Activated CD8-positive, alpha-beta memory T cell treated with anti-CD3 and anti-CD28 coated beads for 1 hour (primary cell): ENCODE measurements at regions not wholly inside any gene's neighbourhood (a gene's known extent, or its start where the extent isn't known, plus 50 kb on each side); places are given as distances from the start of the nearest gene placed in this dataset.
"Not testable (repeated sequence)": the region's sequence is repeated elsewhere in the genome, so short reads cannot be mapped to it uniquely, and the experiment has no call there.

Experiments used
- DNase-seq, 2 donors: peaks; one replicate each; pipeline ENCODE4 v3.0.0-alpha.2; 2020; ENCODE audit warnings: low read depth in 1 of 2; ENCODE audit errors: extremely low read depth in 1 of 2

DNA sequence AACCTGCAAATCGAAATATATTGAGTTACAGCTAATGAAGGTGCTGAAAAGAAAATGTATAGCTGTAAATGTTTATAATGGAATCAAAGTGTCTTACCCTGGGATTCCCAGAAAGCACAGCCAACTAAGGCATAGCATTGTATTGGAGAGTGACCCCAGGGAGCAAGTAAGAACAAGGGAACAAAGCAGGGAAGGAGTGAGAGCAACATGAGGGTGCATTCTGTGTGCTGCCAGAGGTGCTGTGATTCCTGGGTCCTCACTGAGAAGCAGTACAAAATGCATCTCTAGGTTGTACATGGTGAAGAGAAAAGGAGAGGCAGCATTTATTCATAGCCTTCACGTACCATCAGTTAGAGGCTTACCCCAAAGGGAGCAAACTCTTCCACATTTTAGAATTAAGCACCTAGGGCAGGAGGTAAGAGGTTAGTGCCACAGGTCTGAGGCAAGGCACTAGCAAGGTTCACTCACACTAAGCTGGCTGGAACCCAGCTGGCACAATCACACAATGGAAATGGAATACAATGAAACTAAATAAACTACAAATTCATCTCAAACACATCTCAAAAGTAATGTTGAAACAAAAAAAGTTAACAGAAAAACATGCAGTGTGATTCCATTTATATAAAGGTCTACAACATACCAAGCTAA is 151.5 kb upstream of the C2CD4B start:
- no peak for DNase-seq

DNA sequence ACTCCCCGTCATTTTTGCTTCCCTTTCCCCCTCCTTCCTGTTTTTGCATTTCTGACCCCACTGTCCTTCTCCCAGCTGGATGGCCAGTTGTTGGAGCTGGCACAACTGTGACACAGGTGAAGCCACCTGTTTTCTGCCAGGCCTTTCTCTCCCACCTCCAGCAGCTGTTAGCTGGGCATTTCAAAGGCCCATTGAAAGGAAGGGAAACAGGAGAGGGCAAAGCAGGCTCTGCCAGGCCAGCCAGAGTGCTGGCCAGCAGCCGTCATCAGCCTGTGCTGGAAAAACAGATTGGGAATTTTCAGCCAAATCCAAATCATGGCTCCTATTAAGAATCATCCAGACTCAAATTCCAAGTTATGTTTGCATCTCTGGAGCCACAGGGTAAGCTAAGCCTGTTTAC is 155.2 kb upstream of the C2CD4B start:
- DNase-seq: no peak

DNA sequence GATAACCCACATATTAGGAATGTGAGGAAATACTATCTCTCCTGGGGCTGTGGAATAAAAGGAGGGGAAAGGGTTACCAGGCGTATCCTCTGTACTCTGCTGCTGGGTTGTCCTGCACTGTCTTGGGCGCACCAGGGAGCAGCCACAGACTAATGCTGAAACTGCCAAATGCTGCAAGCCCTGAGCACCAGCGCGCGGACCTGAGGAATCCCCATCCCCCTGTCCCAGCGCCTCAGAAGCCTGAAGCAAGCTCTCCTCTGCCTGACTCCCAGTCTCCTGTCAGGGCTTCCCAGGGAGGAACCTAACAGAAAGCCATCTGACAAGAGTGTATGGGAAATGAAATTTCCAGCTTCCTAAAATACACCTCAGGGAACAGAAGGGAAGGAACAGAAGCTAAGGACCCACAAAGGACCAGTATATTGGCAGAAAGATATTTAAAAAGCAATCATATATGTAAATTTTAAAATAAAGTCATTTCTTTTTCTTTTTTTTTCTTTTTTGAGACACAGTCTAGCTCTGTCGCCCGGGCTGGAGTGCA is 158.3 kb upstream of the C2CD4B start:
- no peak for DNase-seq

DNA sequence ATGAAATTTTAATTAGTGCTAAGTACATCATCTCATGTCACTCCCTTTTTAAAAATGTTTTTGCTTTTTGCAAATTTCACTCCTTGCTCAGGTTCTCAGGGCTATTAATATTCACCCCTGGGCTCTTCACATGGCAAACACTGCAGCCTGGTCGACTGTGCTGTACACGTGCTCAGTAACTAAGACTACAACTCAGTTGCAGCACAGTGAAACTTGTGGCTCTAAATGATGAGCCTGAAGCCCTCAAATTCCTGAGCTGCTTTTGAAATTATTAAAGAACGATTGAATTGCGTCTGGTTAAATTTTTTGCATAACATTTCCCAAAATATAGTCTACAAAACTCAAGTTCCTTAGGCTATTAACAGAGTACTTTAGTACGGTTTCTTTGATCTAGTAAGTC is 159.3 kb upstream of the C2CD4B start:
- no peak for DNase-seq

DNA sequence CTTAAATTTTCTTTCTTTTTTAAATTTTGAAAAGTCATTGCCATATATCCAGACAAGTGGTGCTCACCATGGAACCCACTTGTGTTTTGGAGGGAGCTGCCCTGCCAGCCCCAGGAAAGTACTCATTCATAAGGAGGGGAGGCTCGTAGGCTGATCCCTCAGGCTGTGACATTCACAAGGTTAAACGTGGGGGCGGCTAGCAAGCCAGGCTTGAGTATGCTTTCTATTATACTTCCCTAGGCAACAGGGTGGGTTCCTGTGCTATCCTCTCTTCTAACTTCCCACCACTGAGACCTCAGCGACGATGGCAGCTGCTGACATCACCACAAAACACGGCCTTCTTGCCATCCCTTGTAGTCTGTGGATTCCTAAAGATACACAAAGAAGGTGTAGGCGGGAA is 160.5 kb upstream of the C2CD4B start:
- DNase-seq: no peak

DNA sequence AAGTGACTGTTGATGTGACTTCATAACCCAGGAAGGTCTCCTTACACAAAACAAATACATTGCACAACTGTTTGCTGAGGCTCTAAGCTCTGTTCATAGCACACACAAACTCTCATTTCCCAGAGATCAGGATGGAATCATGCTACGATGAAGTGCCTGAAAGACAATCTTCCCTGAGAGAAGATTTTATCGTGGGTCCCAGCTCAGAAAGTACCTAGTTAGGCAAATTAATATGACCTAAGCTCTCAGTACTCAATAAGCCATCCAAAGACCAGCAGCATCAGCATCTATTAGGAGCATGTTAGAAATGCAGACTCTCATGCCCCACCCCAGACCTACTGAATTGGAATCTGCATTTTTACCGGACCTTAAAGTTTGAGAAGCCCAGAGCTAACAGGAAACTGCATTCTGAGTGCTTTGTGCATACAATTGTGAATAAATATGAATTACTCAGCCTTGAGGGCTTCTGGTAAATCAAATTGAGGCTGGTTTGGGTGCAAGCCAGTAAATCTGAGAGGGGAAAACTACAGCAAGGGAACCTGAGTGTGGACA is 161.5 kb upstream of the C2CD4B start:
- DNase-seq: no peak

DNA sequence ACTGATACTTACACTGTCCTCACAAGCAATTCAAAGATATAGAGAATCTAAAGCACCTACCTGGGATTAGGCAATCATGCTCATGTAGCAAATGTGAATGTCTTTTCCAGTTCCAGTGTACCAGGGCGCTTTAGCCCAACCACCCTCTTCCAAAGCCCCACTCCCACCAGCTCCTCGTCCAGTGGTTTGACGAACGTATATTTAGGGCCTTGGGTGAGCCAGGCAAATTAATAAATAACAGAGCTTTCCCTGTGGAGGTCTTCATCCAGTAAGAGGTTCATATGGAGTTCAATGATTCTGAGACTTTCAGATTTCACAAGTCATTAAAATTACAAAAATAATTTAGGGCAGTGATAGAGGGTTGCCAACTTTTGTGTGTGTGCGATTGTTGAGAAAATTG is 162.3 kb upstream of the C2CD4B start:
- DNase-seq: no peak

DNA sequence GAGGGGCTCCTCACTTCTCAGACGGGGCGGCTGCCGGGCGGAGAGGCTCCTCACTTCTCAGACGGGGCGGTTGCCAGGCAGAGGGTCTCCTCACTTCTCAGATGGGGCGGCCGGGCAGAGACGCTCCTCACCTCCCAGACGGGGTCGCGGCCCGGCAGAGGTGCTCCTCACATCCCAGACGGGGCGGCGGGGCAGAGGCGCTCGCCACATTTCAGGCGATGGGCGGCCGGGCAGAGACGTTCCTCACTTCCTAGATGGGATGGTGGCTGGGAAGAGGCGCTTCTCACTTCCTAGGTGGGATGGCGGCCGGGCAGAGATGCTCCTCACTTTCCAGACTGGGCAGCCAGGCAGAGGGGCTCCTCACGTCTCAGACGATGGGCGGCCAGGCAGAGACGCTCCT is 167.4 kb upstream of the C2CD4B start:
- DNase-seq: not testable (repeated sequence)

DNA sequence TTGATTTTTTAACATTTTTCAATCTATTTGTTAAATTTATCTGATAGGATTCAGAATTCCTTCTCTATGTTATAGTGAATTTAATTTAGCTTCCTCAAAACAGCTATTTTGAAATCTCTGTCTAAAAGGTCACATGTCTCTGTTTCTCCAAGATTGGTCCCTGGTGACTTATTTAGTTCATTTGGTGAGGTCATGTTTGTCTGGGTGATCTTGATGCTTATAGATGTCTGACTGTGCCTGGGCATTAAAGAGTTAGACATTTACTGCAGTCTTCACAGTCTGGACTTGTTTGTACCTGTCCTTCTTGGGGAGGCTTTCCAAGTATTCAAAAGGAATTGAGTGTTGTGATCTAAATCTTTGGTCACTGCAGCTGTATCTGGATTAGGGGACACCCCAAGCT is 169.5 kb upstream of the C2CD4B start:
- DNase-seq: no peak

DNA sequence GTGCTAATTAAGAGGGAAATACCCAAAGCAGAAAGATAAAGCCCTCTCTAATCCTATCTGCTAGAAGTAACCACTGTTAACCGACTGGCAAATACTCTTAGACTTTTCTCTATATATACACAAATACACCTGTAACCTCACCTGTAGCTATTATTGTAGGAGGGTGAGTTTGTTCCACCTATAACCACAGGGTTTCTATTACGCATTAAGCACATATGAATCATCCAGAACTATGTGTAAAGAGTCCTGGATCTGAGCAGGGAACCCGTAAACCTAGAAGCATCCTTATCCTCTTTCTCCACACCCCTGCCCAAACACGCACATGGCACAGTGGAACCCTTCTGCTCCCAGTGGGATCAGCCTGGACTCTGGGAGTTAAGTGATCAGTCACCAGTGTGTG is 172.8 kb upstream of the C2CD4B start:
- no peak for DNase-seq

DNA sequence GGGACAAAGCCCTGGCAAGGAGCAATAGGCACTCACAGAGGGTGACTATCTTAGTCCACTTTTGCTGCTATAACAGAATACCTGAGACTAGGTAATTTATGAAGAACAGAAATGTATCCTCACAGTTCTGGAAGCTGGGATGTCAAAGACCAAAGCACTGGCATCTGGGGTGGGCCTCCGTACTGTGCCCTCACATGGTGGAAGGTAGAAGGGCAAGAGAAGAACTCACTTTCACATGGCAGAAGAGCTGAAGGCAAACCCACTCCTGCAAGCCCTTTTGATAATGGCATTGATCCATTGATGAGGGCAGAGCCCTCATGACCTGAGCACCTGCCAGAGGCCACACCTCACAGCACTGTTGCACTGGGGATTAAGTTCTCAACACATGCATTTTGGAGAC is 173.4 kb upstream of the C2CD4B start:
- no peak for DNase-seq

DNA sequence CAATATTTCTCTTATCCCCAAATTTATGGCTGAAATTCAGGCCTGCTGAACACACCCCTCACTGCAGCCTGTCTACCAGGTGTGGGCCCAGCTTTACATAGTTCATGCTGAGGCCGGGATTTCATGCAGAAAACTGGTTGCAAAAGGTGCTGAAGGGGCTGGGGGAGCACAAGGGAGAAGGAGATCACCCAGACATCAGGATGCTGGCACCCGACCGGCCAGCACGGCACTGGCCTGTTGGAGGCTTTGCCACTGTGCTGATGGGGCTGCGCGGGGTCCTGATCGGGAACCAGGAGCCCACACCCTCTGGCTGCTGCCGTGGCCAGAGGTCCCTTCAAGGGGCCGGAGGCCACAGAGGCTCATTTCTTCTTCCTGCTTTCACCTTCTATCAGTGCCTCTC is 177.9 kb upstream of the C2CD4B start:
- no peak for DNase-seq

DNA sequence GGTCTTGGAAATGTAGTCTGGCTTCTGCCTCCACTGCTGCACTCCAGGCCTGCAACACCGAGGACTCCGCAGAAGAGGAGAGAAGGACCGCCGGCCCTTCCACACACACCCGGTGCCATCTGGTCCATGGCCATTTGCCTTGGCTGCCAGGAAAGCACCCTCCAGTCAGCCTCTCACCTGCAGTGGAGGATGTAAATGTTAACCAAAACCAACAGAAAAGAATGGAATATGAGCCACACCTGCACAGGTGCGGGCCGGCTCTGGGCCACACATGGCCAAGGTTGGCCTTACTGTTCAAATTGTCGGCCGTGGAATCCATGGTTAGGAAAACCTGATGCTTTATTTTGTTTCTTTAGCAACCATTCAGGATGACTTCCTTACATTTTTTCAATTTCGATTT is 178.3 kb upstream of the C2CD4B start:
- no peak for DNase-seq

DNA sequence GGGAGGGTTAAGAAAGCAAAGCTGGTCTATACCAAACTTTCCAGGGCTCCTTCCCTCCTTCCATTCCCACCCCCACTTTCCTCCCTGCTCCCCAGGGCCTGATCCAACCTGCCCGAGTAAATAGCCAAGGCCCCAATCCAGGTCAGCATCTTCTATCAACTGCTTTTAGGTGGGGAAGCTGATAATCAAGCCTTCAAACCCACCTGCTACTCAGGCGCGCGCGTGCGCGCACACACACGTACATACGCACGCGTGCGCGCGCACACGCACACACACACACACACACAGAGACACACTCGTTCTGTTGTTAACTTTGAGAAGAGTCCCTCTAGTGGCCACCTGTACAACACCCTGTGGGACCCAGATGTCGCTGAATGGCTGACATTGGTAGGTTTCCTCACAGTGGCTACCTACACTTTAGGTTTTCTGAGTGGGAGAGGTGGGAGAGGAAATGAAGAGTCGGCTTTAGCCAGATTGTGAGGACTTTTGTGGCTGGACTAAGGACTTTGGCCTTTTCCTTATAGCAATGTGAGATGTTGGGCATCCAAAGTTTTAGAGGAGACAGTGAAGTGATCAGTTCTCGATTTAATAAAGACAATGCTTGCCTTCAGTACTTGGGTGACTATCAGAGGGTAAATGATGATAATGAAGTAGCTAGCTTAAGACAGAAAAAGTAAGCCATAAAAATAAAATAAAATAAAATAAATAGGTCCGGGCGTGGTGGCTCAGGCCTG is 179.9 kb upstream of the C2CD4B start:
- peak; percentile 3 to 4 for DNase-seq

DNA sequence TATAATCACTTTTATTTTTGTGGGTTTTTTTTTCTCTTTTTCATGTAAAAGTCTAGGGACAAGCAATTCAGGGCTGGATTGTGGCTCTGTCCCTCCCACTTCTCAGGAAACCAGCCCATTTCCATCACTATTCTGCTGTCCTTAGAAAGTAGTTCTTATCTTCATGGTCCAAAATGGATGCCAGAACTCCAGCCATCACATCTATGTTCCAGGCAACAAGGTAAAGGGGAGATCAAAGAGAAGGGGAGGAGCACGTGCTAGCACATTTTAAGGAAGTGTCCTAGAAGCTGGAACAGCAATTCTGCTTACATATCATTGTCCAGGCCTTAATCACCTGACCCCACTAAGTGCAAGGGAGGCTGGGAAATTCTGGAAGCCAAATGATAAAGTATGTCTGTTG is 181.1 kb upstream of the C2CD4B start:
- DNase-seq: no peak

DNA sequence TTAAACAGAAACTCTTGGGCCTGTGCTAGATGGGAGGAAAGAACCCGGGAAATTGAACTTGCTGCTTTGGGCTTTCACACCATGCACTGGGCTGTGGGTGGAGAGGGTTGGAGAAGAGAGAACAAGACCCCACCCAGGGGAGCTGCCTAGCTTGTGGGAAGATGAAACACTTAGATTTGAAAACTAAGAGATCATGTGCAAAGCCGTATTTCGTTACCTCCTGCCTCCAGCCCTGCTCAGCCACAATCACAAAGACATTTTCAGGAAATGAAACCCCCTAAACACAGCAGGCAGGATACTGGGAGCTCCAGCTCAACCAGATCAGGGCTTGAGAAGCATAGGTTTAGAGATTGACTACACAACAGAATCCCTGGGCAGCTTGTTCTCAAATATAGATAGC is 183.0 kb upstream of the C2CD4B start:
- no peak for DNase-seq

DNA sequence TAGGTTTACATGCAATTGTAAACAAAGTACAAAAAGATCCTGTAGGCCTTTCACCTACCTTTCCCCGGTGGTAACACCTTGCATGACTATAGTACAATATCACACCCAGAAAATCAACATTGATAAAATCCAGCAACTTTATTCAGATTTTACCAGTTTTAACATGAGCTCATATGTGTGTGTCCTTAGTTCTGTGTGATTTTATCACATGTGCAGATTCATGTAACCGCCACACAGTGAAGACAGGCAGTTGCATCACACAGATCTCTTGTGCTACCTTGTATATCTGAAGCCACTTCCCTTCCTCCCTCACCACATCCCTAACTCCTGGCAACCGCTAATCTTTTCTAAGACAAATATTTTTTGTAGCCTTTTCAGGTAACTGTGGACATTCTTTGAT is 183.5 kb upstream of the C2CD4B start:
- no peak for DNase-seq

DNA sequence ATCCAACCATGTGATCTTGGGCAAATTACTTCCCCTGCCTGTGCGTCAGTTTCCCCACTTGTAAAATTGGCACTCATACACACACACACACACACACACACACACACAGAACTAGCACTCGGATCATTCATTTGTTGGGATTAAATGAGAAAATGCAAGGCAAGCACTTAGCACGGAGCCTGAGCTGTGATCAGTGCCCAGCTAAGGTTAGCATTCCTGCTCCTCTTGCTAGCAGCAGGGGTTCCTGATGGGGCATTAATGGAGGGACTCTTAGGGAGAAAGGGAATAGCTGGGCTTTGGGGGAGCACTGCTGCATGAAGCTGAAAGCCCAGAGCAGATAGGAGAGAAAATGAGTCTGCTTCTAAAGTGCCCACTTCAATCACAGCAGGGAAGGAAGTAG is 187.7 kb upstream of the C2CD4B start:
- no peak for DNase-seq

DNA sequence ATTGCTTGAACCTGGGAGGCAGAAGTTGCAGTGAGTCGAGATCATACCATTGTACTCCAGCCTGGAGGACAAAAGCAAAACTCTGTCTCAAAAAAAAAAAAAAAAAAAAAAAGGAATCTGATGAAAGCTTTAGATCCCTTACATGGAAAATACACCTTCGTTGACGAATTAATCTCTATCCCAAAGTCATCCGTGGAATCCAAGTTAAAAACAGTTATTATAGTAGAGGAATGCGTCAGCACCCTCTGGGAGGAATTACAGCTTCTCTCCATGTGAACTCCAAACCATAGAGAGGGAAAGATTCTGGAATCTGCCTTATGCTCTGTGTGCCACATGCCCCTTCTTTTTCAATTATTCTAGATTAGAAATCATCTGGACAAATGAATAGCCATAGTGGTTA is 192.3 kb upstream of the C2CD4B start:
- DNase-seq: no peak

DNA sequence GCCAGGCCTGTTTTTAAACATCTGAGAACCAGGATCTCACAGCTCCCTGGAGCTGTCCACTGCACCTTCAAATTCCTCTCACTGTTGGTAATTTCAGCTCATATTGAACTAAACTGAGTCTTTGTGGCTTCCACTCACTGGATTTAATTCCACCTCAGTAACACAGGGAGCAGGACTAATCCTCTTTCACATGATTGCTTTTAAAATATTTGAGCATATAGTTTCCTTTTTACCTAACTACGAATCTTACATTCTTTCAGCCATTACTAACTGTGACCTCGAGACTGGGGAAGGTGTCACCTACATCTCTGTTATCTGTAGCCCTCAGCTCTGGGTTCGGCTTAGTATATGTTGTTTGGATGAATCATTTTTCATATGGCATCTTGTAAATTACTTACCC is 194.3 kb upstream of the C2CD4B start:
- DNase-seq: no peak

DNA sequence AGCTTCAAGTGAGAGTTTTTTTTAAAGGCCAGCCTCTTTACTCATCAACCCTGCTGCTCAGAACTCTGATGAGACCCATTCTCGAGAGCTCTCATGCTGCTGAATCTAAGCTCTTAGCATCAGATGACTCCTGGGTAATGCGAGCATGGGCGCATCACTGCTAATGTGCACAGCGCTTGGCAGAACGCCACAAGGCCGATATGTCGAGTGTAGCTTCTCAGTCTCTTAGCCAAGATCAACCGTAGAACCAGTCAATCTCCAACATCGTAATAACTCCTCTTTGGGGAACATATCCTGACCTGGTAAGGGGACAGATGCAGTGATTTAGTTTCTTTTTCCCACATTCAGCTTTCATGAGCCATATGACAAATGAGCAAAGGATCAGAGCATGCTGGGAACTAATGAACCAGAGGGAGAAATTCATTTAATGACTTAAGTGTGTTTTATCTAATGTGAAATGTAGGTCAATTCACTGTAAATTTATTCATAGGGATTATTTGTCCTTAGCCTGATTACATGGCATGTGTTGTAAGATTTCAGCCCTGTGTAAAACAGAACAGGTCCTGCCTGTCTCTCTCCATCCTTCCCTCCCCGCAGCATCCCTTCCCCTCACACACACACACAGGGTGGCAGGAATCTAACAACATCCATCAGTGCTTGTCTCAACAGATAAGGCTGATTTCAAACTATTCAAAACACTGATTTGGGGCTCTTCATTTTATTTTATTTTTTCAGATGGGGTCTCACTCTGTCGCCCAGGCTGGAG is 195.4 kb upstream of the C2CD4B start:
- no peak for DNase-seq

DNA sequence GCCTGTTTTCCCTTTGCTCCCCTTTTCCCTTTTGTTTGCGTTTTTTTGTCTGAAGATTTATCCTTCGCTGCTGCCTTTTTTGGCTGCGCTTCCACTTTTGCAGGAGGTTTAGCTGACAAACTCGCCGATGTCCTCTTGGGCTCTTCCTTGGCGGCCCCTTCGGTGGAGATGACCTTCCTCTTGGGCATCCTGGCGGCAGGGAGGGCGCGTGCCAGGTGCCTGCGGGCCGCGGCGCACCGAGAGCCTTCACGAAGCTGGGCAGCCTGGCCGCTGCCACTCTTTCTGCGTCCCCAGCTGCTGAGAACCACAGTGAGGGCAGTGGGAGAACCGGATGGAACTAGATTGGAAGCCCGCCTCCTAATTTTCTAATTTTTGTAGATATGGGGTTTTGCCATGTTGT is 197.1 kb upstream of the C2CD4B start:
- no peak for DNase-seq
